ENCODE measurements at regions not wholly inside any gene's neighbourhood (a gene's known extent, or its start where the extent isn't known, plus 50 kb on each side); places are given as distances from the start of the nearest gene placed in this dataset.

DNA sequence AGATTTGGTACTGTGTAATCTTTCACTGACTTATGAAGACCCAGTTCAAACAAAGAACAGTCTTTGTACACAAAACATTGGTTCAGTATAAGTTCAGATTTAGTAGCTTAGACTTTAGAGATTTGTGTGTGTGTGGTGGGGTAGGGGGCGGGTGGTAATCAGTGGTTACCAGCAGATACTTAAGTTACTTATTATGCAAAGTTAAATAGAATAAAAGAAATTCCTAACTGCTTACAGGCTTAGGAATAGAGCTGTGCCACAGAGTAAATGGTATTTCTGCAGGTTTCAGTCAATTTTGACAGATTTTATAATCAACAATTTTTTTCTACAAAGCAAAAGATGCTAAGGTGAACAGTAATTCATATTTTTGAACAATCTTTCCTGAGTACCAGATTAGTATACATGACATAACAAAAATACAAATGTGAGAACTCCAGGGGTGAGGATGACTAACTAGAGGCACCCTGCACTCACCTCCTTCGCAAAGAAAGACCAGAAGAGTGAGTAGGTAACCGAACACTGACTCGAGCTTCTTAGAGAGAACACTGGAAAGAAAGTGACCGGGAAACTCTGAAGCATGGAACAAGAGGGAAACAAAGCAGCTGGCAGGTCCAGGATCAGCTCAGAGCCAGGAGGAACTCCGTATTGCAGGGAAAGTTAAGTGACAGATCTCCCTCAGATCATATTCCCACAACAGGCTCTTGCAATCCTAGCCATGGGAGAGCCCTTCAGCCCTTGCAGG is 560.6 kb downstream of the COL12A1 start:
- Mint-ChIP-seq H3K27ac (no peak overlapping the region), H3K4me1 (no peaks in the 10 kb centered on the region), H3K27me3 (no peaks in the 10 kb centered on the region), H3K9me3 (peaks cover 0 to 10% (median 5%) of the 10 kb centered on the region in 7 donors), H3K4me3 (no peak overlapping the region), H3K36me3 (no peaks in the 10 kb centered on the region)
- Histone ChIP-seq H3K4me3 (ENCODE audit: low read depth, low read length) (no peak overlapping the region), H3K27me3 (ENCODE audit: control insufficient read depth, insufficient read depth, low read length) (no peaks in the 10 kb centered on the region), H3K27ac (ENCODE audit: insufficient read depth, low read length, poor library complexity, severe bottlenecking) (no peak overlapping the region), H3K4me1 (ENCODE audit: control insufficient read depth, insufficient read depth, low read length, poor library complexity, severe bottlenecking) (no peaks in the 10 kb centered on the region), H3K36me3 (ENCODE audit: control insufficient read depth, insufficient read depth, low read length) (no peaks in the 10 kb centered on the region), H3K9me3 (ENCODE audit: control insufficient read depth in 2 of 2, low read length in 2 of 2) (no peaks in the 10 kb centered on the region)
- DNase-seq (no peak), ATAC-seq (ENCODE audit: low read depth in 2 of 2) (no peak)

DNA sequence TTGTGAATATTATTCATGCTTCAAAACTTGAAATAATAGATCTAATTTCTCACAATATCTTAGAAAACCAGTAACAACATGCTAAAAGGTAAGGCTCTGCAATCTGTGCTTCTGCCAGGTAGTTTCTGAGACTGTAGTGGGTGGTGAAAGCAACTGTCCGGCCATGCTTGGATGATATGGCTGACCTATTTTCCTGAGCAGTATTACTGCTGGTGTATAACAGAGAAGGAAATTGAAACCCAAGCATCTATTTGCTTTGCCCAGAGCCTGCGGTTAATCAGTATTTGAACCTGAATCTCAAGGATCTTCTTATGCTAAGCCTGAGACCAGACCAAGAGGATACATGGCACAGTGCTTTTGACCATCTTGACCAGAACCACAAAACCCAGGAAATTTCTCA is 563.8 kb downstream of the COL12A1 start:
- H3K4me1 Mint-ChIP-seq: no peaks in the 10 kb centered on the region
- H3K27me3 ChIP-seq (ENCODE audit: control insufficient read depth, insufficient read depth, low read length): no peaks in the 10 kb centered on the region
- H3K36me3 ChIP-seq (ENCODE audit: control insufficient read depth, insufficient read depth, low read length): no peaks in the 10 kb centered on the region
- H3K27me3 Mint-ChIP-seq: no peaks in the 10 kb centered on the region
- ATAC-seq (ENCODE audit: low read depth in 2 of 2) (no peak), DNase-seq (no peak)
- H3K9me3 Mint-ChIP-seq: peaks cover 0 to 5% (median 3%) of the 10 kb centered on the region in 7 donors
- no peak overlapping the region for H3K27ac ChIP-seq (ENCODE audit: insufficient read depth, low read length, poor library complexity, severe bottlenecking)
- H3K4me3 Mint-ChIP-seq: no peak overlapping the region
- no peak overlapping the region for H3K27ac Mint-ChIP-seq
- H3K4me3 ChIP-seq (ENCODE audit: low read depth, low read length): no peak overlapping the region
- H3K4me1 ChIP-seq (ENCODE audit: control insufficient read depth, insufficient read depth, low read length, poor library complexity, severe bottlenecking): no peaks in the 10 kb centered on the region
- H3K36me3 Mint-ChIP-seq: no peaks in the 10 kb centered on the region
- no peaks in the 10 kb centered on the region for H3K9me3 ChIP-seq (ENCODE audit: control insufficient read depth in 2 of 2, low read length in 2 of 2)

DNA sequence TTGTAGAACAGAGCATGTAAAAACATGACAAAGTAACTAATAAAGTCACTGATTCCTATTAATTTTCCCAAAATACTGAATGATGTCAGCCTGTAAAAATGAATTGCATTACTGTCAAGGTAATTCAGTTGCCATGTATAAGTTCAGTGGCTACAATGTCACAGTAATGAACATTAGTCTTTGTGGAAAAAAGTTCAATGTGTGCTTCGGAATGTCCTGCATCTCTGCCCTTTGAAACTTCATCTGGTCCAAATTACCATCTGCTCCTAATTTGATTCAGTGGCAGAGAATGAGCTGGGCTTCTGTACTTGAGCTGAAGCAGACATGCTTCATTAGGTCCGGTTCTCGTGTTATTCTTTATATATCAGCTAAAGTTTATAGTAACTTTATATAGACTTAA is 567.4 kb downstream of the COL12A1 start:
- ATAC-seq (ENCODE audit: low read depth in 2 of 2): no peak

DNA sequence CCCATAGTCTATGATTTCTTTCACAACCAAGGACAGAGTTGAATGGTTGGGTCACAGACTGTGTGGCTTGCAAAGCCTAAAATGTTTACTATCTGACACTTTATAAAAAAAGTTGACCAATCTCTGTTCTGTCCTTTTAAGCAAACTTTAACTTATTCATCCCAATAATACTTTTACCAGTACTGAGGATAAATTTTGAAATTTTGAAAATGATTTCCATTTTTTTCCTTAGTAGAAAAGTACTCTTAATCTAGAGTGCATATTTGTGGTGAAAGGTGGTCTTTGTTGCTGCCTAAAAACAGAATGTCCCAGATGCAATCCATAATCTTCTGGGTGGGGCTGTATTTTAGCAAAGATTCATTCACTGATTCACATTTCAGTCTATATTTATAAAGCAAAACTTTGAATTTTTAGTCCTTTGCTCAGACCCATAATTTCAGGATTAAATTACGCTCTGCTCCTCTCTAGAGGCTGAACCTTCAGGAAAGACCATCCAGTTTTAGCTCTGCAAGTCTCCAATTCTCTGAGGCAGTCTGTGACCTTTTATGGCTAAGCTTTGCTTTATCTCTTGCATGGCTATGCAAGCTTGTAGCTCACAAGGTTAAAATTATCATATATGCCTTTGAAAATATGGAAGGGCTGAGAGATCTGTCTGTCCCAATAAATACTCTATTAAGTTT is 573.5 kb downstream of the COL12A1 start:
- Histone ChIP-seq H3K27ac (ENCODE audit: insufficient read depth, low read length, poor library complexity, severe bottlenecking) (no peak overlapping the region), H3K27me3 (ENCODE audit: control insufficient read depth, insufficient read depth, low read length) (no peaks in the 10 kb centered on the region), H3K4me3 (ENCODE audit: low read depth, low read length) (no peak overlapping the region), H3K9me3 (ENCODE audit: control insufficient read depth in 2 of 2, low read length in 2 of 2) (no peaks in the 10 kb centered on the region), H3K36me3 (ENCODE audit: control insufficient read depth, insufficient read depth, low read length) (no peaks in the 10 kb centered on the region), H3K4me1 (ENCODE audit: control insufficient read depth, insufficient read depth, low read length, poor library complexity, severe bottlenecking) (no peaks in the 10 kb centered on the region)
- ATAC-seq (ENCODE audit: low read depth in 2 of 2): no peak
- no peaks in the 10 kb centered on the region for H3K36me3 Mint-ChIP-seq
- H3K4me1 Mint-ChIP-seq: no peaks in the 10 kb centered on the region
- DNase-seq: no peak
- H3K4me3 Mint-ChIP-seq: no peak overlapping the region
- H3K27ac Mint-ChIP-seq: no peak overlapping the region
- peaks cover 0 to 10% (median 7%) of the 10 kb centered on the region in 7 donors for H3K9me3 Mint-ChIP-seq
- no peaks in the 10 kb centered on the region for H3K27me3 Mint-ChIP-seq

More for the DNA sequence above, 567.4 kb downstream of the COL12A1 start:
- no peaks in the 10 kb centered on the region for H3K27me3 ChIP-seq (ENCODE audit: control insufficient read depth, insufficient read depth, low read length)
- H3K4me3 ChIP-seq (ENCODE audit: low read depth, low read length): no peak overlapping the region
- no peak for DNase-seq
- no peak overlapping the region for H3K27ac ChIP-seq (ENCODE audit: insufficient read depth, low read length, poor library complexity, severe bottlenecking)
- H3K36me3 ChIP-seq (ENCODE audit: control insufficient read depth, insufficient read depth, low read length): no peaks in the 10 kb centered on the region
- Mint-ChIP-seq H3K4me3 (no peak overlapping the region), H3K27me3 (no peaks in the 10 kb centered on the region), H3K27ac (no peak overlapping the region), H3K9me3 (peaks cover 0 to 6% (median 0%) of the 10 kb centered on the region in 7 donors), H3K4me1 (no peaks in the 10 kb centered on the region), H3K36me3 (no peaks in the 10 kb centered on the region)
- H3K9me3 ChIP-seq (ENCODE audit: control insufficient read depth in 2 of 2, low read length in 2 of 2): no peaks in the 10 kb centered on the region
- no peaks in the 10 kb centered on the region for H3K4me1 ChIP-seq (ENCODE audit: control insufficient read depth, insufficient read depth, low read length, poor library complexity, severe bottlenecking)

DNA sequence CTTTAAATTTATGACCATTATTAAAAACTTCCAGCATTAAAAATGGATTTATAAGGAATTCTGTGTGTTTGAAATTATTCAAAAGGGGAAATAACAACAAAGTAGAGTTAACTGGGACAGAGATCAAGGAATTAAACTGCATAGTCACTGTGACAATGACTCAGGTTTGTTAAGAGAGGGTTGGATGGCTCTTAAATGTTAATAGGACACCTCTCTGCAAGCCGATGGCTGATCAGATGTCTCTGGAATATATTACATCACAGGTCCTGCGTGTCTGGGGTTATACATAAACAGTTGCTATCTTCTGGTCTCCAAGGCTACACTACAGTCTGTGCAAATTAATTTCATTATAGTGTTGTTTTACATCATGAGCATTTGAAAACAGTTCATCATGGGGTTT is 574.3 kb downstream of the COL12A1 start:
- Mint-ChIP-seq H3K36me3 (no peaks in the 10 kb centered on the region), H3K4me3 (no peak overlapping the region), H3K9me3 (peaks cover 2 to 10% (median 8%) of the 10 kb centered on the region in 7 donors), H3K4me1 (no peaks in the 10 kb centered on the region), H3K27me3 (no peaks in the 10 kb centered on the region), H3K27ac (no peak overlapping the region)
- no peak for ATAC-seq (ENCODE audit: low read depth in 2 of 2)
- H3K9me3 ChIP-seq (ENCODE audit: control insufficient read depth in 2 of 2, low read length in 2 of 2): no peaks in the 10 kb centered on the region
- DNase-seq: no peak
- H3K27me3 ChIP-seq (ENCODE audit: control insufficient read depth, insufficient read depth, low read length): no peaks in the 10 kb centered on the region
- no peaks in the 10 kb centered on the region for H3K36me3 ChIP-seq (ENCODE audit: control insufficient read depth, insufficient read depth, low read length)
- no peak overlapping the region for H3K27ac ChIP-seq (ENCODE audit: insufficient read depth, low read length, poor library complexity, severe bottlenecking)
- no peak overlapping the region for H3K4me3 ChIP-seq (ENCODE audit: low read depth, low read length)
- H3K4me1 ChIP-seq (ENCODE audit: control insufficient read depth, insufficient read depth, low read length, poor library complexity, severe bottlenecking): no peaks in the 10 kb centered on the region

DNA sequence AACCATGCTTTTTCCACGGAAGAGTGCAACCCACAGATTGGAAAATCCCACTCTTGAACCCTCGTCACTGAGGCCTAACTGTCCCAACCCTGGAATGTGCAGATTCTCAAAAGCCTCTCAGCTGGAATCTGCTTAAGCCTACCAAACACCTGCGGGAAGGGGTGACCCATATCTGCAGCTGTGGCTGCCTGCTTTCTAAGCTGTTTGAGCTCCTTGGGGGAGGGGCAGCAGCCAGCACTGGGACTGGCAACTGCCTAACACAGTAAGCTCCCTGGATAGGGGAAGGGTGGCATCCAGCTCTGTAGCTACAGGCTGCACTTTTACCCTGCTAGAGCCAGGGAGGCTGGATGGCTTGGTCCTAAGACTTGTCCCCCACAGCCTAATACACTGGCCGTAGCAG is 579.6 kb downstream of the COL12A1 start:
- no peaks in the 10 kb centered on the region for H3K36me3 Mint-ChIP-seq
- H3K4me3 Mint-ChIP-seq: no peak overlapping the region
- Histone ChIP-seq H3K4me3 (ENCODE audit: low read depth, low read length) (no peak overlapping the region), H3K27me3 (ENCODE audit: control insufficient read depth, insufficient read depth, low read length) (no peaks in the 10 kb centered on the region), H3K36me3 (ENCODE audit: control insufficient read depth, insufficient read depth, low read length) (no peaks in the 10 kb centered on the region), H3K27ac (ENCODE audit: insufficient read depth, low read length, poor library complexity, severe bottlenecking) (no peak overlapping the region), H3K9me3 (ENCODE audit: control insufficient read depth in 2 of 2, low read length in 2 of 2) (no peaks in the 10 kb centered on the region), H3K4me1 (ENCODE audit: control insufficient read depth, insufficient read depth, low read length, poor library complexity, severe bottlenecking) (no peaks in the 10 kb centered on the region)
- no peaks in the 10 kb centered on the region for H3K4me1 Mint-ChIP-seq
- DNase-seq: no peak
- H3K27me3 Mint-ChIP-seq: no peaks in the 10 kb centered on the region
- ATAC-seq (ENCODE audit: low read depth in 2 of 2): no peak
- H3K27ac Mint-ChIP-seq: no peak overlapping the region
- H3K9me3 Mint-ChIP-seq: peaks cover 2 to 21% (median 9%) of the 10 kb centered on the region in 7 donors

DNA sequence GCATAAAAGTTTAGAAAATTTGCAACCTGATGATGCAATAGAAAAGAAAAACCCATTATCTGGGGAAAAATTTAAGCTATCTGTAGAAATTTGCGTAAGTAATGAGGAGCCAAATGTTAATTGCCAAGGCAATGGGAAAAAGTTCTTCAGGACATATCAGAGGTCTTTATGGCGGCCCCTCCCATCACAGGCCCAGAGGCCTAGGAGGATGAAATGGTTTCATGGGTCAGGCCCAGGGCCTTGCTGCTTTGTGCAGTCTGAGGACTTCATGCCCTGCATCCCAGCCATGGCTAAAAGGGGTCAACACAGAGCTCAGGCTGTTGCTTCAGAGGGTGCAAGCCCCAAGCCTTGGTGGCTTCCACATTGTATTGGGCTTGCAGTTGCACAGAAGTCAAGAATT is 582.8 kb downstream of the COL12A1 start:
- no peak overlapping the region for H3K27ac ChIP-seq (ENCODE audit: insufficient read depth, low read length, poor library complexity, severe bottlenecking)
- Mint-ChIP-seq H3K27ac (no peak overlapping the region), H3K4me1 (no peaks in the 10 kb centered on the region)

DNA sequence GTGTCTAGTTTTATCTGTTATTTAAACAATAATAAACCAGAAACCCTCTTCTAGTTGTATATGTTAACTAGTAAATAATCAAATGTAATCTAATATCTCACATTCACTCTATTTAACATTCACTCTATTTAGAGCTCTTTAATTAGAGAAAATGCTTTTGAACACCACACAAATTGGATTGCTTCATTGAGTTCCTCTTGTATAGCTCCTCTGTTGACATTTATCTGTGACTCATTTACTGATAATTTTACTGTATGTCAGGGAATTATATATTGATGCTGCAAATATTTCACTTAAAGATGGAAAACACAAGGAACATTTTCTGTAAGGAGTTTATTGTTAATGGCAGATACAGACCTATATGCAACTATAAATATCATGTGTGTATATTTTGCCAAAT is 594.6 kb downstream of the COL12A1 start:
- DNase-seq: no peak
- Mint-ChIP-seq H3K4me1 (no peaks in the 10 kb centered on the region), H3K27ac (no peak overlapping the region), H3K9me3 (peaks cover 0 to 8% (median 0%) of the 10 kb centered on the region in 7 donors), H3K27me3 (no peaks in the 10 kb centered on the region), H3K36me3 (no peaks in the 10 kb centered on the region), H3K4me3 (no peak overlapping the region)
- Histone ChIP-seq H3K27me3 (ENCODE audit: control insufficient read depth, insufficient read depth, low read length) (no peaks in the 10 kb centered on the region), H3K36me3 (ENCODE audit: control insufficient read depth, insufficient read depth, low read length) (no peaks in the 10 kb centered on the region), H3K9me3 (ENCODE audit: control insufficient read depth in 2 of 2, low read length in 2 of 2) (no peaks in the 10 kb centered on the region), H3K4me3 (ENCODE audit: low read depth, low read length) (no peak overlapping the region), H3K4me1 (ENCODE audit: control insufficient read depth, insufficient read depth, low read length, poor library complexity, severe bottlenecking) (no peaks in the 10 kb centered on the region), H3K27ac (ENCODE audit: insufficient read depth, low read length, poor library complexity, severe bottlenecking) (no peak overlapping the region)
- ATAC-seq (ENCODE audit: low read depth in 2 of 2): no peak

More for the DNA sequence above, 582.8 kb downstream of the COL12A1 start:
- no peak overlapping the region for H3K4me3 ChIP-seq (ENCODE audit: low read depth, low read length)
- ATAC-seq (ENCODE audit: low read depth in 2 of 2): no peak
- no peaks in the 10 kb centered on the region for H3K9me3 ChIP-seq (ENCODE audit: control insufficient read depth in 2 of 2, low read length in 2 of 2)
- Mint-ChIP-seq H3K36me3 (no peaks in the 10 kb centered on the region), H3K9me3 (peaks cover 0 to 18% (median 9%) of the 10 kb centered on the region in 7 donors), H3K27me3 (no peaks in the 10 kb centered on the region), H3K4me3 (no peak overlapping the region)
- no peaks in the 10 kb centered on the region for H3K27me3 ChIP-seq (ENCODE audit: control insufficient read depth, insufficient read depth, low read length)
- H3K4me1 ChIP-seq (ENCODE audit: control insufficient read depth, insufficient read depth, low read length, poor library complexity, severe bottlenecking): no peaks in the 10 kb centered on the region
- no peaks in the 10 kb centered on the region for H3K36me3 ChIP-seq (ENCODE audit: control insufficient read depth, insufficient read depth, low read length)
- no peak for DNase-seq

Data from CD4-positive, CD25-positive, alpha-beta regulatory T cell (primary cell).